ENCODE measurements at regions not wholly inside any gene's neighbourhood (a gene's known extent, or its start where the extent isn't known, plus 50 kb on each side); places are given as distances from the start of the nearest gene placed in this dataset.

DNA sequence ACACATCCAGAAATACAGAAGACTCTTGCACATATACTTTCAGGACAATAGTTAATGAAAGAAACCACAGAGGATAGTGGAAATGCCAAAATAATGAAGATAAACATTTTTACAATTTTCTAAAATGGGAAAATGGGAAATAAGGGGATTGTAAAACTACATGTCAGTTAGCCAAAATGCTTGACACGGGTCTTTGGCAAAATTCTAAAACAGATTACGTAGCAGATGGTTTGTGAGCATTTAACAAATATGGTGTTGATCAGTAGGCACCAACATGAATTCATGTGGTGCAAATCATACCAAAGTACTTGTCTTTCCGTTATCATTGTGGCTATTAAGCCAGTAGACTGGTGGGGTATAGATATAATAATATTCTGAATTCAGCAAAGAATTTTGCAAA, 348.5 kb upstream of the ROBO1 start:
- no peak for DNase-seq

DNA sequence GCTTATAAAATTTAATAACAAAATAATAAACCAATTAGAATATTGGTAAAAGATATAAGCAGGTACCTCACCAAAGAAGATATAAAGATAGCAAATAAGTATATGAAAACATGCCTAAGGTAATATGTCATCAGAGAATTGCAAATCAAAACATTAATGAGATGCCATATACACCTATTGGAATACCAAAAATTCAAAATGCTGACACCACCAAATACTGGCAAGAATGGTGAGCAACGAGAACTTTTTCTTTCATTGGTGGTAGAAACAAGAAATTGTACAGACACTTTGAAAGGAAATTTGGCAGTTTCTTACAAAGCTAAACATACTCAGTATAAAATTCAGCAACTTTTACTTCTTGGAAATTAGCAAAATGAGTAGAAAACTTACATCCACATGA, 346.9 kb upstream of the ROBO1 start:
- no peak for DNase-seq

DNA sequence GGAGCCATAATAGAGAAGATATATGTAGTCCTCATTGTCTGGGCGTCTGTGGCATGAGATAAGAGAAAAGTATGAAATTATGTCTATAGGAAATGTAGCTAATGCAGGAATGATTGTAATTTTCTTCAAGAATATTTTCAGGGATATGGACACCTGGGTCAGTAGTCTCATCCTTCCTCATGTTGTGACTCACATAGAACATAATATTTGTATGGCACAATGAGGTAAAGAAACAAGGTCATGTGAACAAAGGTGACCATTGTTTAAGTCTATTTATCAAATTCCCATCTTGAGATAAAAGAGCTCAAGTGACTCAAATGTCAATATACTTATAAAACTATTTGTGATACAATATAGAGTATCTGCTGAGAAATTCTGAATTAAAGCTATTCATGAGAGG, 345.5 kb upstream of the ROBO1 start:
- no peak for DNase-seq

DNA sequence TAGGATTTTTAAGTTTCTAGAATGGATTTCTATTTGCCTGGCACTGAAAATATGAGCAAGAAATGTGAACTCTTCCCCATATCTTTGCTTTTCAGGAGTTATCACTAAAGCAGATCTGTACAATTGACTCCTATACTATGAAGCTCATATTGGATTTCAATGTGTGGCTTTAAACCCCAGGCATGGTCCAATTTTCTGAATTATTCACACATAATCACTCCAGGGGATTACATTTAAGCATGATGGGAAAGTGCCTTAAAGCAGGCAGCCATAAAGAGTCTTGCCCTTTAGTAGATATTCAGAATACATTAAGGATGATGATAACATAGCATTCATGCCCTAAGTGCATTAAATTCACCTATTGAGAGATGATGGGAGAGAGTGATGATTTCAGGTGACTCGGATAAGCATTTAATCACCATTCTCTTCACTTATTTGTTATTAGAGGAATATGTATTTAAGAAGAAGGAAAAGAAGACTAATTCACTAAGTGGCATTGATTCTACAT, 331.8 kb upstream of the ROBO1 start:
- DNase-seq, result no peak

DNA sequence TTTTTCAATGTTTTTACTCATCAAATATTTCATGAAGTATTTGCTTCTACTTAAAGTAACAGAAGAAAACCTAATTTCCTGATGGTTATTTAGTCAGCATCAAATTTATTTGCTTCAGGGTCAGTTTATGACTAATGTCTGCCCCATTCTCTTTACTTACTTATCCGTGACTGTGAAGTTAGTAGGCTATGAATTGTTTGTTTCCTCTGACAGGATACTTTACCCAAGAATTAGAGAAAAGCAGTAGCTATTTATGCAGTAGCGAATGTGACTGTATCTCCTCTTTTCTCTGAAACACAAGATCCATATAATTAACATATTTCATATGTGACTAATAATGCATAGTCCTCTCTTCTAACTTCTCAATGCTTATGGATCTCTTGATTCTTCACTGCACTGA, 329.9 kb upstream of the ROBO1 start:
- DNase-seq, result no peak

DNA sequence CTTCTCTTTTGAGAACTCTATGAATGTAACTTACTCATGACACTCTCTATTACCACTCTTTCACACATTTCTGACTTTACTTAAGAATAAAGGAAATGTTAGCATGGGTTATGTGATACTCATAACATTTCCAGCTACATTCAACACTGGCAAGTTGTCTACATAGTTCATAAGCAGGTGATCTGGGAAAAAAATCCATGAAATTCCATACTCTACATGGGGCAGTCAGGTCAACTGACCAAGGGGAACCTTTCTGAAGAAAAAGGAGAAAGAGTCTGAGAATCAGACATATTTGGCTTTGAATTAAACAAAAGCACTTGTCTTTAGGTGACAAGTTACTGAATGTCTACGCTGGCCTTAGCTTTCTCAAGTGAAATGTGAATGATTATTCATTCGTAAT, 329.1 kb upstream of the ROBO1 start:
- no peak for DNase-seq

DNA sequence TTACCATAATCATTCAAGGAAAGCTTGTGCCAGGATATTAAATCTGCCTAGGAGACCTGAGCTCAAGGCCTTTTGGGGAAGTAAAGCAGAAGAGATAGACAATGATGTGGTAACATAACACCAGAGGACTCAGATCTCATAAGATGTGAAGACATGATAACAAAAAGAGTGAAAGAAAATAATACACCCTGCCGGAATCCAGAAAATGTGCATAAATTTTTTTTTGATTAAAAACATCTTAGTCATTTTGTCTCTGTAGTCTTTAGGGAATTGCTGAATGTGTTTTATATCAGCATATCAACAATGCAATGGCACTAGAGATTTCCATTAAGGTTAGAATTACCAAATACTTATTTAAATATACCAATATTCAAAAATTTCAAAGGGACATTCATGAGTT, 326.8 kb upstream of the ROBO1 start:
- DNase-seq, result no peak

DNA sequence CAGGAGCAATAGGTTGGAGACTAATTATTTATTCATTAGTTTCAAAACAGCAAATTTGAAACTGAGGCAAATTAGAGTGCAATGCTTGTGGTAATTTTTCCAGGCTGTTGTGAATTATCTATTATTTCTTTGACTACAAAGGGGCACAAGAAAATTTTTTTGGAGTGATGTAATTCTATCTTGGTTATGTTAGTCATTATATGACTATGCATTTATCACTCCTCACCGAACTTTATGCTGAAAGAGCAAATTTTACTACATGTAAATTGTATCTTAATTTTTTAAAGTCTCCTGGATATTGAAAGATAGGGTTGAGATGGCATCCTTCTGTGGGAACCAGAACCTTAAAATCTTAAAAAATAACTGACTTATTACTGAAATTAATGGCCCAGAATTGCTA, 320.0 kb upstream of the ROBO1 start:
- DNase-seq, result no peak

DNA sequence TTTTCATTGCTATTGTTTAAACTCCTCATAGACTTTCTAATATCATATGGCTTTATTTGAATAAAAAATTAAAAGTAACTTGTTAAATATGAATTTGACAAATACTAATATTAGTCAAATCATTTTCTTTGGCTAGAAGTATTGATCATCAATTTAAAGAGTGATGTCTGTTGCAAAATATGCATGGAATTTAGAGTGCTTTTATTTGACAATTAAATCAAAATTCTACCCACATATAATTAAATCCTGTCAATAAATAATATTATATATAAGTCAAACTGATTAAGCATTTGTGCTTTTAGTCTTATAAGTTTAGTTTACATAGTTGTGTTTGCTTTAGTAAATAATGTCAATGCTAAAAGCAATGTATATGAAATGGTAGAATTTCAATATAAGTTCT, 318.6 kb upstream of the ROBO1 start:
- no peak for DNase-seq

DNA sequence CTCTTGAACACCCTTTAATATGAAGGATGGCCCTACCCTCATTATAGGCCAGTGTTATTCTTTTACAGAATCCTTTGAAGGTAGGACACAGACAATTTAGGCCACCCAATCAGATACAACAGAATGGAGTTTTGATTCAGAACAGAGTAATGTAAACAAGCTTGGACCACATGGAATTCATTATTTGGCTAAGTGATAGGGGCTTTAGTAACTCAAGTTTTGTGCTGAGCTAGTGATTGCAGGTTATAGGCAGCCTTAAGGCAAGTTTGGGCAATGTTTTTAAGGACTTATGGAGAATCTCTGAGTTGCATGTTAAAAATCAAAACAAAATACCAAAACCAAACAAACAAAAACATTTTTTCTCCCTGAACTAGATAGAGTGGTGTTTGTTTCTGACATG, 312.1 kb upstream of the ROBO1 start:
- no peak for DNase-seq

DNA sequence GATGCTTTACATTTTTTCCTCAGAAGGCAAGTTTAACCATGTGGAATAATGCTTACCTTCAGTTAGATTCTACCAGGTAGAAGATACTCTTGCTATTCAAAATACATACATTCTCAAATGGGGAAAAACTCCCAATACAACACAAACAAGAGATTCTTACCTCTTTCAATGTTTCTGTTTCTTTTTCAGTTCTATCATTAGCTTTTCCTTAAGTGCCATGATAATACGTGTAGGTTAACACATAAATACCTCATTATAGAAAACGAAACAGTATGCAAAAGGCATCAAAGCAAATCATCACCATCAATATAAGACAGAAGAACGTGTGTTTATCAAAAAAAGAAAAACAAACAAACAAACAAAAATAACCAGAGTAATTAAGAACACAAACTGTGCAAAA, 300.7 kb upstream of the ROBO1 start:
- no peak for DNase-seq

DNA sequence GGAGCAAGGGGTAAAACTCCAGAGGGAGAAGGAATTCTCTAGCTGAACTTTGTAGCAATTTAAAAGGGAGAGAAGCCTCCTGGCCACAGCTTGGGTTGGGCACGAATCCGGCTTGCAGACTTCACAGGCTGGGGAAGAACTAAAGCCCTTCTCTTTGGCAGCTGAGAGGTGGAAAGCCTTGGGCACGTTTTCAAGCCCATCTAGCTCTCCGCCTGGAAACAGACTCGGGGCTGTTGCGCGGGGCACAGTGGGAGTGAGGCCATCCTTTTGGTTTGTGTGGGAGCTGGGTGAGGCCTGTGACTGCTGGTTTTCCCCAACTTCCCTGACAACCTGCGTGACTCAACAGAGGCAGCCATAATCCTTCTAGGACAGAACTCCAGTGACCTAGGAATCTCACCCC, 295.7 kb upstream of the ROBO1 start:
- DNase-seq, result no peak

DNA sequence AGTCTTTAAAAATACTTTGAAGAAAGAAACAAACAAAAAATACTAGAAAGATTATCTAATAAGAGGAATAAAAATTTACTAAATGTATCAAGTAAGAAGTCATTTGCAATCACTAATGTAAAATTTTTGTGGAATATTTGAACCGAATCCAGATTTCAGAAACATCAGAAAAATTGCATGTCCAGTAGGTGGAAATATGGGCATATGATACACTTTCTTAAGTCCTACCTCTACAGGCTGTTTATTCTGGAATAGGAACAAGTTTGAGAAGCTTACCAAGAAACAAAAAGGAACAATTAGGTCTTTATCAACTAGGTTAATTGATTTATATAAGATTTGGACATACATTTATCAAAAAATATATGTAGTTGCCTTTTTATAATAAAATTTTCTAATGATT, 292.9 kb upstream of the ROBO1 start:
- no peak for DNase-seq

DNA sequence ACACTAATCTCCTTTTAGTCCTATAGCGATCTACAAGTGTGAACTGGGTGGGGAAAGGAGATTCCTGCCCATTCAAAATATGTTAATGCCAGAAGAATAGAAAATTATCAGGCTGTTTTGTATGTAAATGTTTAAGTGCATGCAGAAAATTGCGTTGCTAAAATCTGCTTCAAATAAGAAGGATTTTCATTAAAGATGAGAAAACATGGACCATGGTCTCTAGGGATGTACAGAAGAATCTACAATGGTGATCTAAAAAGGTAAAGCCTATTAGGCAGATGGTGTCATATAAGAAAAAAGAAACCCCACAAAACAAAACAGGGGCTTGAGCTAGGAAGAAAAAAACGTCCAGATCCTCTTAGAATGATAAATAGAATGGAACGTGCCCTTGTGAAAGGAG, 287.5 kb upstream of the ROBO1 start:
- no peak for DNase-seq

DNA sequence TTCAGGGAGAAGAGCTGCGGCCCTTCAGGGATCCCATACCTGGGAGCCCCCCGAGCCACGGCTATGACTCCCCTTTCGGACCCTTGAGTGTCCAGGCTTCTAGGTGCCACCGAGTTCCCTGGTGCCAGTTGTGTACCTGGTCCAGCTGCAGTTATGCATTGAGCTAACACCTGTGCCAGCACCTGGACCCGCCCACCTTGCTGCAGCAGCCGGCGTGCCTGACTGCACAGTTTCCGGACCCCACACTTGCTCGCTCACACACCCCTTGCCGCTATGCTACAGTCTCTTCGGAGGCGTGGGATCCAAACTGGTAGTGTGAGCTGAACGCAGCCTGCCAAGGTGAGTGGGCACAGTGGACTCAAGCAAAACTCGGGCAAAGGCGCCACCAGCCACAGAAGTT, 284.5 kb upstream of the ROBO1 start:
- no peak for DNase-seq

DNA sequence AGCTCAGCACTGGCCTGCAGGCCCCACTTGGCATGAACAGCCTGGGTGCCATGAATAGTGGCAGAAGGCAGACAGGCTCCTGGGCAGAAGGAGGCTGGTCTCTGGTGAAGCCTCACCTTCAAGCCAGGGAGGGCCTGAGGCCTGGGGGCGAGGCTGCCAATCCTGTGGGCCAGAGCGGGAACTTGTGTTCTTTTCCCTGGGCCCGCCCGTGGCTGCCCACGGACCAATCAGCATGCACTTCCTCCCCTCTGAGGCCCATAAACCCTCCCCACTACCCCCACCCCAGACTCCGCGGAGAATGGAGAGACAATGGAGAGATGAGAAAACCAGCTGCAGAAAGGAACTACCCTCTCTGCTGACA, 283.8 kb upstream of the ROBO1 start:
- DNase-seq, result no peak

DNA sequence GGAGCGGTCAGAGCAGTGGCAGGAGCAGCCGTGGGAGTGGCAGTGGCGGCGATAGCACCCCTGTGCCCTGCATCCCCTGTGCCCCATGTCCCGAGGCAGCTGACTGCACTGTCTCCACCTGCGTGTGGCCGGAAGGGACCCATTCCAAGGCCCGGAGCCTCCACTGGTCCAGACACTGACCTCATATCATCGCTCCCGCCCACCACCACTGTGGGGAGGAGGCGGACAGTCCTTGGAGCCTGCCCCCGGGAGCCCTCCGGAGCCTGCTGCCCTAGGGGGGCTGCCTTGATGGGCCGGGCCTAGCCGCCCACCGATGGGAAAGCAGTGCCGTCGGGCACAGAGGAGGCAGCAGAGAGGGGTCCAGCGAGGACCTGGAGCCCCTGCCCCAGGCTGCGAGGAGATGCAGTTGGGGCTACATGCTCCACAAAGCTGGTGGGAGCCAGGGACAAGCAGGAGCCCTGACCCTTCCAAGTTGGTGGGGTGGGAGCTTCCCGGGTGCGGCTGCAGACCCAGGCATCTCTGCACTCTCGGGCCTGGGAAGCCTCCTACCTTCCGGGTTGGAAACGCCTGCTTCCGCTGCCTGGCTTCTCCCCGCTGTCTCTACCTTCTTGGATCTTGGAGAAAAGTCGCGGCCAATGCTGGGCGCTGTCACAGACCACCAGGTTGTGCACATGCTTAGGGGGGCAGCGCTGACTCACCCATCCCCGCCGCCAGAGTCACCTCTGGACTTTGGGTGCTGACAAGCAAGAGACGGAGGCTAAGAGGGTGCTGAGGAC, 283.2 kb upstream of the ROBO1 start:
- no peak for DNase-seq

DNA sequence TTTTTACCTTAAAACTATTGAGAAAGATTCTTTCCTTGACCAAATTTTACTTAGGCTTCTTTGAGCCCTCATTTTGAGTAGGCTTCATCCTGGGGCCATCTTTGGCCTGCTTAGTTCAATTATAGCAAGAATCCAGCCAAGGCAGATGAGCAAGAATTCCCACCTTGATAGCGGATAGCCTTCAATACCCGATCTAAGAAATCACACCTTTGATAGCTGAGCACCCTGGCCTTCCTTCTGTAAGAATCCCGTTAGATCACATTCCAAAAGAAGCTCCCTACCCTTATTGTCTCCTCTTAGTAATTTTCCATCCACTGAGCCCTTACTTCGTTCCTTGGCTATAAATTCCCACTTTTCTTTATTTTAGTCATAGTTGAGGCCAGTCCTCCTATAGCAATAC, 275.4 kb upstream of the ROBO1 start:
- DNase-seq, result no peak

DNA sequence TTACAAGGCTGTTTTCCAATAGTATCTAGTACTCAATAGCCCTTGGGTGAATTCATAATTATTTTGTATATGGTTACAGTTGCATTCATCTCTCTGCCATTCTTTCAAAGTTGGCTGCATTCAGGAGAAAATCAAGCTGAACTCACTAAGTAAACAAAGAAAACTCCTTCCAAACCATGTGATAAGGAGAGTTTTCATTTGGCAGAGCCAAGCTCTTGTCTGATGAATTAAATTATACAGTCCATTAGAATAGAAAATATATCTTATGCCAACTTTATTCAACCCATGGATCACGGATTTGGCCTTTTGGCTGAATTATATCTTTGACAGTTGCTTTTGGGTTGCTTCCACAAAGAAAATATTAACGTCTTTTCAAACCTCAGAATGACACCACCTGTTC, 272.3 kb upstream of the ROBO1 start:
- DNase-seq, result no peak

DNA sequence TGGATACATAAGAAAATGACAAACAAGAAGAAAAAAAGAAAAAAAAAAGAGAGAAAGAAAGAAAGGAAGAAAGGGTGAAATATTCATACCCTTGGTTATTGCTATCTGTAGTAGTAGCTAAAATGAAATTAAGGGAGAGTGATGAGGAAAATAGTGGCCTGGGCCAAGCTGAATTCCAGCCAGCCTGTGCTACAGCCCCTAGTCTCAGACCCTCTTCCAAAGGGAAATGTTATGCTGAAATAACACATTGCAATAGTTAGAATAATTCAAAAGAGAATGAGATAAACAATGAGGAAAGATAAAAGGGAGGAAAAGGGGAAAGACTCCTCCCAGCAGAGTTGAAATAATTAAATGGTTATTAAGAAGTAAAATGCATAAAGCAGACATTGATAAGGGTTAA, 268.4 kb upstream of the ROBO1 start:
- DNase-seq, result no peak

DNA sequence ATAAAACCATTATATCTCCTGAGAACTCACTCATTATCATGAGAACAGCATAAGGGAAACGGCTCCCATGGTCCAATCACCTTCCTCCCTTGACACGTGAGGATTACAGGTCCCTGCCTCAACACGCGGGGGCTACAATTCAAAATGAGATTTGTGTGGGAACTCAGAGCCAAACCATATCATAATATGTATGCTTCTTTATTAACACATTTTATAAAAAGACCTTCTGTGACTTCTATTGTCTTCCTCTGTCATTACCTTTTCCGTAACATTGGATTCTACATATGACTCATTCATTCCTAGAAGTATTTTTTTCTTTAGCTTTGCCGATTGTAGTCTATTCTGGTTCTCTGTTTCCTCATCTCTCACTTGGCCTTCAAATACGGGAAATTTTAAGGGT, 267.2 kb upstream of the ROBO1 start:
- DNase-seq, result no peak

DNA sequence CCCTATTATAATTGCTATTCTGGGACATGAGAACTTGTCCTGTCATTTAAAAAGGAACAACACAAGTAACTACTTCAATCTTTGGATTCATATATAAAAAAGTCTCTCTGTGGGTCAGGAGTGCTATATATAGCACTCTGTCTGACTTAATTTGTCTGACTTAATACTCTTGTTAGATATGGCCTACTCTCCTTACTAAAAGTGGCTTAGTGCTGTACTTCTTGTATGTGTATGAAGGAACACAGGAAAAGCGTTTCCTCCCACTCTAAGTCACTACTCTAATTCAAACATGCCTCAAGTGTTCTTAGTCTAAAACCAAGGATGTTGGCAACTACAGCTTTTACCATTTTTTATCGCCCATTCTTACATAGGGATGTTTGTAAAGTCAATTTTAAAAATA, 255.2 kb upstream of the ROBO1 start:
- DNase-seq, result no peak

DNA sequence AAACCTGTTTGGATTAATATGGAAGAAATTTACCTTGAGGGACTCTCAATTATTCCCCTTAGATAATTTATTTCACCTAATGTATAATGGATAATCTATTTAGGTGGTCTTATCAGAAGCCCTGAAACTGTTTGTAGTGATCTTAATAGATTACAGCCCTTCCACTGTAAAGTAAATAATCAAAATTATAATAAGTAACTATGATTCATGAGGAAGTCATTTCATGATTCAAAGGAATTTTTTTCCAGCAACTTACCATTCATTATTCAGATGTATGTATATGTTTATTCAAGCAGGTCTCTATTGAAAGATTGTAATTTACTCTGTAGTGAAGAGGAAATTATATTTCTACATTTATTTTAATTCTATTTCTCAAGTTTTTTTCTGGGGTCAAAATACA, 250.6 kb upstream of the ROBO1 start:
- DNase-seq, result no peak

DNA sequence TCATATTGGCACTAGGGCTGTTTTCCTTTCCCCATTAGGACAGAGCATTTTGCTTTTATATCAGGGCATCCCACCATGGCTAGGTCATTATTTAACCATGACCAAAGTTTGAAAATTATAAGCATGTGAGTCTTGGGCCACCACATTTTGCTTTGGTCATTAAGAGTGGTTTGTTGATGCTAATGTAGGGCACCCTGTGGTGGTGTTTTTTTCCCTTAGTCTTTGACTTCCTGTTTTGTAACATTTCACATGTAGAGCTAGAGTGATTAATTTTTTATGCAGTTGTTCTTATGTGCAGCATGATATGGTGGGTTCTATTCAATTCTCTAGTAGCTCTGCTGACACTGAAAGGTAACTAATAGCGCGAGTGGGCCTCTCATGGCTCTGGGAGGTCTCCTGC, 249.6 kb upstream of the ROBO1 start:
- no peak for DNase-seq

DNA sequence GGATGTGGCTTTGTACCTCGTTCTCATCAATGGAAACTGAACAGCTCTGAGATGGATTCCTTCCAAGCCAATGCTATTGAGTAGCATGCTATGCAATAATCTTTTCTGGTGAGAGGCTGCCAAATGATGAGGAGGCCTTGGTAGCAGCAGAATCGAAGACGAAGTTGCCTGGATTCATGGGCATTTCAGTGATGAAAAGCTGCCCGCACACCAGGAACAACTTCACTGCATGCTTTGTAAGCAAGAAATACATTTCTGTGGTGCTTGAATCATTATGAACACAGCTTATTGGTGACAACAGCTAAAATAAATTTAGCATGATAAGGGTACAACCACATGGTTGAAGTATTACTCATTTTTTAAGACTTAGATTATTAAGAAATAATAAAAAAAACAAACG, 246.8 kb upstream of the ROBO1 start:
- DNase-seq, result no peak
